Upper lobe of left lung (tissue), 4 donors: ENCODE measurements at regions not wholly inside any gene's neighbourhood (a gene's known extent, or its start where the extent isn't known, plus 50 kb on each side); places are given as distances from the start of the nearest gene placed in this dataset.

Experiments used
- CTCF ChIP-seq, 6 experiments: fragments of 450-650 bp in 4 of 6; fragments of 200-600 bp in 2 of 6; sonication (generic) in 2 of 6; IDR thresholded peaks; one replicate each; pipeline ENCODE4 v1.5.1; 2016 to 2019; ENCODE audit warnings: antibody characterized with exemption in 6 of 6
- POLR2A ChIP-seq, 4 donors: fragments of 450-650 bp; IDR thresholded peaks; one replicate each; pipeline ENCODE4 v1.5.1; 2016 to 2017; ENCODE audit warnings: antibody characterized with exemption in 4 of 4, mild to moderate bottlenecking in 2 of 4
- POLR2AphosphoS5 ChIP-seq, 2 donors: sonication (generic); formaldehyde crosslinking; IDR thresholded peaks; one replicate each; pipeline ENCODE4 v1.5.1; 2017; ENCODE audit warnings: antibody characterized with exemption in 2 of 2

- TF ChIP-seq POLR2A (IDR thresholded peaks at IDR 0.05) (no peak), CTCF (IDR thresholded peaks at IDR 0.05) (no peak), POLR2AphosphoS5 (IDR thresholded peaks at IDR 0.05) (no peak)
These were observed 91.6 kb upstream of the PAX6 start for GRCh38 chr11:31902706-31903105.
